ENCODE measurements at regions not wholly inside any gene's neighbourhood (a gene's known extent, or its start where the extent isn't known, plus 50 kb on each side); places are given as distances from the start of the nearest gene placed in this dataset.

DNA sequence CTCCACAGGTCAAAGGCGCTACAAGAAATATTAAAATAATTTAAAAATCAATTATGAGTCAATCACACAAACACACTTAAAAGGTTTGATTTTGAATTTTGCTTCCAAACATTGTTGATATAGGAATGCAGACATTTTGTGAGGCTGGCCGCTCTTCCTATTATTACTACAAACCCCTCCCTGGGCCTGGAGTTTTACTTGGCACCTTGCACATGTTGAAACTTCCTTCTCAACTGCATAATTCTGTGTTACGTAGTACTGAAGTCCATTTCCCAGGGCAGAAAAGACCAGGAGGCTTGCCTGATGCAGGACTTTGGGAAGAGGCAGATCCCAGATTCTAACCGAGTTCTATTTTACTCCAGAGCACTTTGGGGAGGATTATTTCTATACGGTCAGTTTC lies 71.5 kb downstream of the CYTL1 start:
- TF ChIP-seq, protein P1, sequence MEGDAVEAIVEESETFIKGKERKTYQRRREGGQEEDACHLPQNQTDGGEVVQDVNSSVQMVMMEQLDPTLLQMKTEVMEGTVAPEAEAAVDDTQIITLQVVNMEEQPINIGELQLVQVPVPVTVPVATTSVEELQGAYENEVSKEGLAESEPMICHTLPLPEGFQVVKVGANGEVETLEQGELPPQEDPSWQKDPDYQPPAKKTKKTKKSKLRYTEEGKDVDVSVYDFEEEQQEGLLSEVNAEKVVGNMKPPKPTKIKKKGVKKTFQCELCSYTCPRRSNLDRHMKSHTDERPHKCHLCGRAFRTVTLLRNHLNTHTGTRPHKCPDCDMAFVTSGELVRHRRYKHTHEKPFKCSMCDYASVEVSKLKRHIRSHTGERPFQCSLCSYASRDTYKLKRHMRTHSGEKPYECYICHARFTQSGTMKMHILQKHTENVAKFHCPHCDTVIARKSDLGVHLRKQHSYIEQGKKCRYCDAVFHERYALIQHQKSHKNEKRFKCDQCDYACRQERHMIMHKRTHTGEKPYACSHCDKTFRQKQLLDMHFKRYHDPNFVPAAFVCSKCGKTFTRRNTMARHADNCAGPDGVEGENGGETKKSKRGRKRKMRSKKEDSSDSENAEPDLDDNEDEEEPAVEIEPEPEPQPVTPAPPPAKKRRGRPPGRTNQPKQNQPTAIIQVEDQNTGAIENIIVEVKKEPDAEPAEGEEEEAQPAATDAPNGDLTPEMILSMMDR (IDR thresholded peaks at IDR 0.05 in 4 of 5, conservative IDR thresholded peaks at IDR 0.05 in 1 of 5) = no peak
- TF ChIP-seq POLR2A (IDR thresholded peaks at IDR 0.05) = no peak
